ENCODE measurements at regions not wholly inside any gene's neighbourhood (a gene's known extent, or its start where the extent isn't known, plus 50 kb on each side); places are given as distances from the start of the nearest gene placed in this dataset.

DNA sequence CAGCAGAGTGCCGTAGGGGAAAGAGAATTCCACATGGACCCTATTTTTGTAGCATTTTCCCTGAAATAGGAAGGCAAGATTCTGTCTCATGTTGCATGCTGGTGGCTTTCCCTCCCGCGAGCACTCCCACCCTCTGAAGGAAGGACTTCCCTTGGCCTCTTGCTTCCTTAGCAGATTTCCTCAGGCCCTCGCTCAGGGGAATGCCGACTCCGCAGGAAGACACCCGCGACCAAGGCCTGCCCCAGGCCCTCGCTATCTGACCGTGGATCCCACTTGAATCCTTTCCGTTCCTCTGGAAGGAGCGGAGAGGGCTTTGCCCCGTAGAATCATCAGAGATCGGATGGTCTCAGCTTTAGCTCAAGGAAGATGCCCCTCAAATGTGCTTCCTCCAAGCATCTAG lies 179.4 kb upstream of the FOXF1 start:
- Histone ChIP-seq H3K36me3 (ENCODE audit: control insufficient read depth, insufficient read depth, low read length) (no peaks in the 10 kb centered on the region), H3K4me1 (ENCODE audit: control insufficient read depth, insufficient read depth, low read length) (no peaks in the 10 kb centered on the region), H3K9me3 (ENCODE audit: control insufficient read depth, low read length) (no peaks in the 10 kb centered on the region), H3K4me3 (ENCODE audit: low read length) (no peak overlapping the region), H3K9ac (ENCODE audit: extremely low read depth, low read length, poor library complexity, severe bottlenecking) (no peak overlapping the region), H3K27me3 (ENCODE audit: control insufficient read depth, insufficient read depth, low read length, poor library complexity, severe bottlenecking) (peaks cover 30% of the 10 kb centered on the region), H3K27ac (ENCODE audit: low read depth, low read length) (no peak overlapping the region)
- H3K27ac Mint-ChIP-seq = no peak overlapping the region
- H3K4me1 Mint-ChIP-seq = peaks cover 8% of the 10 kb centered on the region
- no peak for DNase-seq
- H3K9me3 Mint-ChIP-seq = peaks cover under 1% of the 10 kb centered on the region
- WGBS, 2 experiments (ENCODE audit: insufficient coverage in 1 of 2, insufficient read length in 1 of 2) = 78 to 80% methylated on average over 12 to 14 of the region's 14 CpGs
- H3K4me3 Mint-ChIP-seq = no peak overlapping the region
- no peaks in the 10 kb centered on the region for H3K36me3 Mint-ChIP-seq (ENCODE audit: low read depth)
- H3K27me3 Mint-ChIP-seq (ENCODE audit: insufficient read depth) = peaks cover 40% of the 10 kb centered on the region
- TF ChIP-seq CTCF (conservative IDR thresholded peaks at IDR 0.05) = no peak

- no peaks in the 10 kb centered on the region for H3K4me1 ChIP-seq (ENCODE audit: control insufficient read depth, insufficient read depth, low read length)
- no peak overlapping the region for H3K27ac ChIP-seq (ENCODE audit: low read depth, low read length)
- H3K9me3 ChIP-seq (ENCODE audit: control insufficient read depth, low read length) = no peaks in the 10 kb centered on the region
- no peaks in the 10 kb centered on the region for H3K9me3 Mint-ChIP-seq
- peaks cover 12% of the 10 kb centered on the region for H3K4me1 Mint-ChIP-seq
- H3K36me3 Mint-ChIP-seq (ENCODE audit: low read depth) = no peaks in the 10 kb centered on the region
- H3K4me3 ChIP-seq (ENCODE audit: low read length) = no peak overlapping the region
- peaks cover 24% of the 10 kb centered on the region for H3K27me3 ChIP-seq (ENCODE audit: control insufficient read depth, insufficient read depth, low read length, poor library complexity, severe bottlenecking)
- 56 to 65% methylated on average over 6 to 7 of the region's 7 CpGs for whole genome bisulfite sequencing, 2 experiments (ENCODE audit: insufficient coverage in 1 of 2, insufficient read length in 1 of 2)
- H3K27me3 Mint-ChIP-seq (ENCODE audit: insufficient read depth) = peaks cover 44% of the 10 kb centered on the region
- no peak overlapping the region for H3K27ac Mint-ChIP-seq
- no peaks in the 10 kb centered on the region for H3K36me3 ChIP-seq (ENCODE audit: control insufficient read depth, insufficient read depth, low read length)
- no peak overlapping the region for H3K4me3 Mint-ChIP-seq
- no peak for TF ChIP-seq CTCF (conservative IDR thresholded peaks at IDR 0.05)
- no peak for DNase-seq
- H3K9ac ChIP-seq (ENCODE audit: extremely low read depth, low read length, poor library complexity, severe bottlenecking) = no peak overlapping the region
Observed at GRCh38 chr16:86334079-86334635, 176.2 kb upstream of the FOXF1 start.

DNA sequence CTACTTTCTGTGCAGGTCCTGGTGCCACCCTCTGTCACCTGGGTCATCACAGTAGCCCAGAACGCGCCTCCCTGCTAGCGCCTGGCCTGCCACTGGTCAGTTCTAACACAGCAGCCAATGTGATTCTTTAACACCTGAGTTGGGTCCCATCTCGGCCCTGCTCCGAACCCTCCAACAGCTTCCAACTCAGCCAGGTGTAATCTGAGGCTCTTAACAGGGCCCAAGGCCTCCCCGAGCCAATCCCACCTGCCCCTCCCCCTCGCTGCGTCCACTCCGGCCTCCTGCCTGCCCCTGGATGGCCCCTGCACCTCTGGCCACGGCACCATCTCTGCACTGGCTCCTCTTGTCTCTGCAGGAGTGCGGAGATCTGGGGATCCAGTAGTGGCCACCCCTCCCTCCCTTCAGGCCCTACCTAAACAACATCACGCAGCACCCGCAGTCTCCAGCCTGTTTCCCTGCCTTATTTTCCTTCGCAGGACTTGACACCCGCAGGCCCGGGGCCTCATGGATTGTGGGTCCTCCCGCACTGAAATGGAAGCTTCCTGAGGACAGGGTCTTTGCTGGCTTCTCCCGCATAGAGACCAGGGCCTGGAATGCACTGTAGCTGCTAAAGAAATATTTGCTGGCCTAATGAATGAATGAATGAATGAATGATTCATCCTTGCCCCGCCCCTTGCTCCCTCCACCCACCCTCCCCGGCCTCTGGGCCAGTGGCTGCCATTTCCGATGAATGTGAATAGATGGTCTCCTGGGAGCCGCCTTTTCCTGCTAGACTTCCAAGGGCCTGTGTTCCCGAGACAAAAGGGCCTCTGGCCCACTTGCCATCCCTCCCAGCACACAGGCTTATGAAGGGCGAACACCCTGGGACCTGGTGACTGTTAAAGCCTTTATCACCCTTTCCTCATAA lies 174.8 kb upstream of the FOXF1 start:
- Mint-ChIP-seq H3K27ac (no peak overlapping the region), H3K9me3 (no peaks in the 10 kb centered on the region), H3K4me1 (peaks cover 14% of the 10 kb centered on the region), H3K27me3 (ENCODE audit: insufficient read depth) (peaks cover 35% of the 10 kb centered on the region), H3K4me3 (no peak overlapping the region), H3K36me3 (ENCODE audit: low read depth) (no peaks in the 10 kb centered on the region)
- H3K27ac ChIP-seq (ENCODE audit: low read depth, low read length) = no peak overlapping the region
- no peaks in the 10 kb centered on the region for H3K4me1 ChIP-seq (ENCODE audit: control insufficient read depth, insufficient read depth, low read length)
- no peak overlapping the region for H3K9ac ChIP-seq (ENCODE audit: extremely low read depth, low read length, poor library complexity, severe bottlenecking)
- H3K27me3 ChIP-seq (ENCODE audit: control insufficient read depth, insufficient read depth, low read length, poor library complexity, severe bottlenecking) = peaks cover 16% of the 10 kb centered on the region
- H3K9me3 ChIP-seq (ENCODE audit: control insufficient read depth, low read length) = no peaks in the 10 kb centered on the region
- no peak overlapping the region for H3K4me3 ChIP-seq (ENCODE audit: low read length)
- H3K36me3 ChIP-seq (ENCODE audit: control insufficient read depth, insufficient read depth, low read length) = no peaks in the 10 kb centered on the region
- TF ChIP-seq CTCF (conservative IDR thresholded peaks at IDR 0.05) = no peak
- no peak for DNase-seq
- WGBS, 2 experiments (ENCODE audit: insufficient coverage in 1 of 2, insufficient read length in 1 of 2) = 84 to 86% methylated on average over 10 to 23 of the region's 24 CpGs

All from endodermal cell (in vitro differentiated cells).